CD4-positive, alpha-beta memory T cell (primary cell): ENCODE measurements at regions not wholly inside any gene's neighbourhood (a gene's known extent, or its start where the extent isn't known, plus 50 kb on each side); places are given as distances from the start of the nearest gene placed in this dataset.

ENCODE experiments used
- CTCF ChIA-PET: fragments of 350-600 bp; sonication (Branson Sonifier 250); formaldehyde crosslinking; loops from one replicate; lab custom pipeline; 2021; ENCODE audit warnings: inconsistent platforms; ENCODE audit not compliant: partially characterized antibody; lab: Charles Lee
- POLR2A ChIA-PET: fragments of 350-600 bp; sonication (Branson Sonifier 250); formaldehyde crosslinking; loops from one replicate; lab custom pipeline; 2021; ENCODE audit not compliant: partially characterized antibody; lab: Charles Lee
- DNase-seq, 5 donors: peaks; one replicate each; pipeline versions ENCODE4 v3.0.0 to v3.0.0-alpha.2; 2020 to 2022; ENCODE audit warnings: mixed read lengths in 1 of 5
- H3K27ac ChIP-seq: one replicate; pipeline ENCODE4 v1.7.0; 2013; ENCODE audit warnings: low read depth, low read length
- H3K27me3 ChIP-seq: 2 replicates; pipeline ENCODE4 v1.7.0; 2013; ENCODE audit warnings: mild to moderate bottlenecking, low read length, moderate library complexity; ENCODE audit not compliant: insufficient read depth
- H3K36me3 ChIP-seq: 2 replicates; pipeline ENCODE4 v1.7.0; 2013; ENCODE audit warnings: mild to moderate bottlenecking, low read length, moderate library complexity; ENCODE audit not compliant: insufficient read depth
- H3K4me1 ChIP-seq: 2 replicates; pipeline ENCODE4 v1.7.0; 2013; ENCODE audit warnings: mild to moderate bottlenecking, low read length, moderate library complexity; ENCODE audit not compliant: insufficient read depth
- H3K4me3 ChIP-seq, 2 donors: one replicate each; pipeline ENCODE4 v1.7.0; 2013; ENCODE audit warnings: low read length in 2 of 2, mild to moderate bottlenecking in 1 of 2
- H3K9me3 ChIP-seq, 2 donors: one replicate each; pipeline ENCODE4 v1.7.0; 2013; ENCODE audit warnings: low read length in 2 of 2, control low read depth in 1 of 2; ENCODE audit not compliant: control insufficient read depth in 1 of 2
- H3K27ac Mint-ChIP-seq, 7 donors: one replicate each; pipeline ENCODE4 v1.8.0; 2020 to 2021; ENCODE audit warnings: mixed read lengths in 7 of 7, mild to moderate bottlenecking in 6 of 7, inconsistent platforms in 3 of 7, moderate library complexity in 3 of 7
- H3K27me3 Mint-ChIP-seq, 2 donors: one replicate each; pipeline ENCODE4 v1.8.0; 2020 to 2021; ENCODE audit warnings: mixed read lengths in 2 of 2
- H3K36me3 Mint-ChIP-seq, 2 donors: one replicate each; pipeline ENCODE4 v1.8.0; 2020 to 2021; ENCODE audit warnings: mixed read lengths in 2 of 2, inconsistent platforms in 1 of 2, mild to moderate bottlenecking in 1 of 2
- H3K4me1 Mint-ChIP-seq, 4 donors: one replicate each; pipeline ENCODE4 v1.8.0; 2020 to 2021; ENCODE audit warnings: mixed read lengths in 4 of 4, mild to moderate bottlenecking in 1 of 4
- H3K4me3 Mint-ChIP-seq, 8 donors: one replicate each; pipeline ENCODE4 v1.8.0; 2020 to 2021; ENCODE audit warnings: mixed read lengths in 8 of 8, mild to moderate bottlenecking in 7 of 8, moderate library complexity in 6 of 8, inconsistent platforms in 3 of 8
- H3K9me3 Mint-ChIP-seq, 8 donors: one replicate each; pipeline ENCODE4 v1.8.0; 2020 to 2021; ENCODE audit warnings: mixed read lengths in 8 of 8, mild to moderate bottlenecking in 5 of 8, inconsistent platforms in 3 of 8, moderate library complexity in 1 of 8
- intact Hi-C: fragments of 100-400 bp; cut with micrococcal nuclease; formaldehyde crosslinking; loops from one replicate; pipeline ENCODE4 v1.15.1; 2023

GRCh38 chr11:8823174-8823742 is 87.7 kb upstream of the AKIP1 start:
- intact Hi-C loops = no loop called here
- DNase-seq = no peak
- peaks cover 8 to 11% of the 10 kb centered on the region in 2 donors for H3K27me3 Mint-ChIP-seq
- no peaks in the 10 kb centered on the region for H3K9me3 ChIP-seq
- H3K27ac Mint-ChIP-seq = peak overlapping the region in 1 of 7 donors; percentile 69
- no peak overlapping the region for H3K4me3 Mint-ChIP-seq
- ChIA-PET CTCF (no interaction called here), POLR2A (no interaction called here)
- H3K27ac ChIP-seq = no peak overlapping the region
- no peaks in the 10 kb centered on the region for H3K27me3 ChIP-seq
- no peaks in the 10 kb centered on the region for H3K4me1 ChIP-seq
- H3K36me3 Mint-ChIP-seq = no peaks in the 10 kb centered on the region
- H3K4me1 Mint-ChIP-seq = no peaks in the 10 kb centered on the region
- no peak overlapping the region for H3K4me3 ChIP-seq
- no peaks in the 10 kb centered on the region for H3K36me3 ChIP-seq
- H3K9me3 Mint-ChIP-seq = peaks cover 0 to 3% (median 0%) of the 10 kb centered on the region in 8 donors

- H3K27ac Mint-ChIP-seq = no peak overlapping the region
These were observed 84.7 kb upstream of the AKIP1 start for GRCh38 chr11:8826139-8826786.

GRCh38 chr11:8826901-8827560 is 84.0 kb upstream of the AKIP1 start:
- intact Hi-C loops = no loop called here
- no peaks in the 10 kb centered on the region for H3K36me3 ChIP-seq
- no peaks in the 10 kb centered on the region for H3K4me1 ChIP-seq
- Mint-ChIP-seq H3K4me3 (no peak overlapping the region), H3K27me3 (peaks cover 3 to 9% of the 10 kb centered on the region in 2 donors), H3K4me1 (no peaks in the 10 kb centered on the region), H3K9me3 (peaks cover 0 to 3% (median 0%) of the 10 kb centered on the region in 8 donors), H3K27ac (no peak overlapping the region), H3K36me3 (no peaks in the 10 kb centered on the region)
- no peak overlapping the region for H3K4me3 ChIP-seq
- H3K27ac ChIP-seq = no peak overlapping the region
- POLR2A ChIA-PET = no interaction called here
- H3K27me3 ChIP-seq = no peaks in the 10 kb centered on the region
- H3K9me3 ChIP-seq = no peaks in the 10 kb centered on the region
- CTCF ChIA-PET = interaction anchor here (1.0 to 1.1 kb wide), 3 partner anchors 13 to 41 kb away, joined by 3 to 4 read pairs (median 3); no protein-coding TSS in a partner anchor
- no peak for DNase-seq

More at GRCh38 chr11:8826139-8826786, 84.7 kb upstream of the AKIP1 start:
- H3K9me3 ChIP-seq = no peaks in the 10 kb centered on the region
- H3K4me1 ChIP-seq = no peaks in the 10 kb centered on the region
- no peaks in the 10 kb centered on the region for H3K36me3 Mint-ChIP-seq
- H3K36me3 ChIP-seq = no peaks in the 10 kb centered on the region
- H3K4me3 ChIP-seq = no peak overlapping the region
- no peaks in the 10 kb centered on the region for H3K4me1 Mint-ChIP-seq
- H3K27me3 ChIP-seq = no peaks in the 10 kb centered on the region
- CTCF ChIA-PET = interaction anchor here (1.0 kb wide), 2 partner anchors 12 to 15 kb away, joined by 3 to 4 read pairs; no protein-coding TSS in a partner anchor
- no peak overlapping the region for H3K27ac ChIP-seq
- DNase-seq = no peak
- H3K9me3 Mint-ChIP-seq = peaks cover 0 to 3% (median 0%) of the 10 kb centered on the region in 8 donors
- POLR2A ChIA-PET = no interaction called here
- H3K4me3 Mint-ChIP-seq = no peak overlapping the region
- intact Hi-C loops = no loop called here
- peaks cover 3 to 9% of the 10 kb centered on the region in 2 donors for H3K27me3 Mint-ChIP-seq

GRCh38 chr11:8828046-8828445 is 82.9 kb upstream of the AKIP1 start:
- Histone ChIP-seq H3K9me3 (no peaks in the 10 kb centered on the region), H3K27me3 (no peaks in the 10 kb centered on the region), H3K36me3 (no peaks in the 10 kb centered on the region), H3K27ac (no peak overlapping the region), H3K4me1 (no peaks in the 10 kb centered on the region), H3K4me3 (no peak overlapping the region)
- CTCF ChIA-PET = interaction anchor here (1.1 kb wide), 1 partner anchor 40 kb away, joined by 3 read pairs; no protein-coding TSS in a partner anchor
- Mint-ChIP-seq H3K4me3 (no peak overlapping the region), H3K27ac (no peak overlapping the region), H3K4me1 (no peaks in the 10 kb centered on the region), H3K36me3 (no peaks in the 10 kb centered on the region), H3K9me3 (peaks cover 0 to 3% (median 0%) of the 10 kb centered on the region in 8 donors), H3K27me3 (peaks cover 3 to 4% of the 10 kb centered on the region in 2 donors)
- POLR2A ChIA-PET = no interaction called here
- DNase-seq = no peak
- intact Hi-C loops = no loop called here

- no peaks in the 10 kb centered on the region for H3K36me3 ChIP-seq
- DNase-seq = no peak
- no peaks in the 10 kb centered on the region for H3K4me1 Mint-ChIP-seq
- intact Hi-C loops = no loop called here
- no peak overlapping the region for H3K27ac Mint-ChIP-seq
- no peaks in the 10 kb centered on the region for H3K4me1 ChIP-seq
- H3K4me3 Mint-ChIP-seq = no peak overlapping the region
- CTCF ChIA-PET = no interaction called here
- no peaks in the 10 kb centered on the region for H3K9me3 ChIP-seq
- peaks cover 0 to 3% (median 0%) of the 10 kb centered on the region in 8 donors for H3K9me3 Mint-ChIP-seq
- H3K27me3 Mint-ChIP-seq = peaks cover 3 to 7% of the 10 kb centered on the region in 2 donors
- no peak overlapping the region for H3K4me3 ChIP-seq
- H3K27ac ChIP-seq = no peak overlapping the region
- POLR2A ChIA-PET = no interaction called here
- no peaks in the 10 kb centered on the region for H3K27me3 ChIP-seq
- H3K36me3 Mint-ChIP-seq = no peaks in the 10 kb centered on the region
These were observed 82.2 kb upstream of the AKIP1 start for GRCh38 chr11:8828580-8829361.

GRCh38 chr11:8829556-8829955 is 81.4 kb upstream of the AKIP1 start:
- no peak overlapping the region for H3K27ac ChIP-seq
- intact Hi-C loops = no loop called here
- no peak overlapping the region for H3K4me3 ChIP-seq
- H3K4me1 Mint-ChIP-seq = no peaks in the 10 kb centered on the region
- POLR2A ChIA-PET = no interaction called here
- no peak overlapping the region for H3K27ac Mint-ChIP-seq
- DNase-seq = no peak
- no peaks in the 10 kb centered on the region for H3K27me3 ChIP-seq
- CTCF ChIA-PET = interaction anchor here (0.5 kb wide), 1 partner anchor 308 kb away, joined by 3 read pairs; no protein-coding TSS in a partner anchor
- no peak overlapping the region for H3K4me3 Mint-ChIP-seq
- H3K9me3 Mint-ChIP-seq = peaks cover 0 to 3% (median 0%) of the 10 kb centered on the region in 8 donors
- no peaks in the 10 kb centered on the region for H3K36me3 Mint-ChIP-seq
- peaks cover 2 to 4% of the 10 kb centered on the region in 2 donors for H3K27me3 Mint-ChIP-seq
- no peaks in the 10 kb centered on the region for H3K36me3 ChIP-seq
- H3K9me3 ChIP-seq = no peaks in the 10 kb centered on the region
- no peaks in the 10 kb centered on the region for H3K4me1 ChIP-seq

GRCh38 chr11:8830641-8831040 is 80.3 kb upstream of the AKIP1 start:
- ChIA-PET POLR2A (no interaction called here), CTCF (no interaction called here)
- Histone ChIP-seq H3K27ac (no peak overlapping the region), H3K4me1 (no peaks in the 10 kb centered on the region), H3K4me3 (no peak overlapping the region), H3K36me3 (no peaks in the 10 kb centered on the region), H3K27me3 (no peaks in the 10 kb centered on the region), H3K9me3 (no peaks in the 10 kb centered on the region)
- intact Hi-C loops = no loop called here
- H3K36me3 Mint-ChIP-seq = no peaks in the 10 kb centered on the region
- no peak for DNase-seq
- peaks cover 2 to 6% of the 10 kb centered on the region in 2 donors for H3K27me3 Mint-ChIP-seq
- H3K9me3 Mint-ChIP-seq = peaks cover 0 to under 1% (median 0%) of the 10 kb centered on the region in 8 donors
- H3K4me1 Mint-ChIP-seq = no peaks in the 10 kb centered on the region
- no peak overlapping the region for H3K27ac Mint-ChIP-seq
- H3K4me3 Mint-ChIP-seq = no peak overlapping the region
